ENCODE measurements at regions not wholly inside any gene's neighbourhood (a gene's known extent, or its start where the extent isn't known, plus 50 kb on each side); places are given as distances from the start of the nearest gene placed in this dataset.

- TF ChIP-seq POLR2A (IDR thresholded peaks at IDR 0.05) (no peak), CTCF (IDR thresholded peaks at IDR 0.05) (no peak)
Observed at GRCh38 chrX:5702890-5703289, 525.8 kb downstream of the NLGN4X start.
